ENCODE measurements at regions not wholly inside any gene's neighbourhood (a gene's known extent, or its start where the extent isn't known, plus 50 kb on each side); places are given as distances from the start of the nearest gene placed in this dataset.

DNA sequence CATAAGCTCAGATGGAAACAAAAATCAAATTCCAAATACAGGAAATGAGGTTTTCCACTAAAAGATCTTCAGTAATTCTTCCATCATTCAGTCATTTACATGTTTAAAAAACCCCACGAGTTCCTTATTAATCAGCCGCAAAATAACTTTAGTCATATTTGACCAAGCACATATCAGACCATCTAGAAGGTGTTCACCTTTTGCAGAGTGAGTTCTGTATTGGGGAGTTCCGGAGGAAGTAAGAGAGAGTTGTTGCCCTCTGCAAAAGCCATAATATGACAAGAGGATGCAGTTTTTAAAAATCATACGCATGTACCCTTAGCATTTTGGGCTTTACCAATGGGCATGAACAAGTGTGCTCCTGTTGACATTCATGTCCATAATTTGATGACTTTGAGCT, 61.6 kb downstream of the CCR1 start:
- H3K36me3 ChIP-seq (replicated peaks in 1 of 2; ENCODE audit: control insufficient read depth in 1 of 2, insufficient read depth in 2 of 2, low read length in 2 of 2), result no peaks in the 10 kb centered on the region
- intact Hi-C loops (cut with micrococcal nuclease; ENCODE audit: unreplicated experiment) (no loop called here), in situ Hi-C loops (cut with HindIII; ENCODE audit: extremely low pct_ligation_motif_present, low pct_unique_long_range_greater_than_20kb) (no loop called here)
- WGBS (ENCODE audit: low lambda C conversion rate), result 24% methylated on average over 4 of the region's 4 CpGs
- H3K4me3 ChIP-seq (replicated peaks in 1 of 3; ENCODE audit: insufficient read depth in 1 of 3, low read depth in 2 of 3, low read length in 3 of 3), result no peak overlapping the region
- no peak overlapping the region for H3K4me2 ChIP-seq (ENCODE audit: low read depth, low read length)
- no peak overlapping the region for H2AFZ ChIP-seq (ENCODE audit: low read length)
- FAIRE-seq (no peak), ATAC-seq (no peak), DNase-seq (ENCODE audit: low spot score) (no peak)
- no peaks in the 10 kb centered on the region for H3K79me2 ChIP-seq (ENCODE audit: insufficient read depth, low read length)
- H3K9ac ChIP-seq (ENCODE audit: insufficient read depth, low read depth, low read length), result no peak overlapping the region
- CTCF ChIA-PET (ENCODE audit: low intra/inter-chr PET ratio, low total read pairs), result no interaction called here
- H3K27me3 ChIP-seq (ENCODE audit: control insufficient read depth in 1 of 2, insufficient read depth in 2 of 2, low read length in 2 of 2), result peaks cover 0 to 9% of the 10 kb centered on the region in 2 experiments; a peak in 3 of 5 replicates
- H4K20me1 ChIP-seq (ENCODE audit: insufficient read depth, low read length), result no peaks in the 10 kb centered on the region
- POLR2A ChIA-PET, result no interaction called here
- no peak overlapping the region for H3K27ac ChIP-seq (ENCODE audit: extremely low read length, insufficient read depth, low read length)
- no TSS peak for BruUV-seq (replicated peaks)
- H3K9me3 ChIP-seq (ENCODE audit: low read length), result no peaks in the 10 kb centered on the region
- no peaks in the 10 kb centered on the region for H3K4me1 ChIP-seq (ENCODE audit: insufficient read depth, low read length)
- TF ChIP-seq SMAD3 (CRISPR knock-in tag; IDR thresholded peaks at IDR 0.05) (no peak), ZFP82 (CRISPR knock-in tag; IDR thresholded peaks at IDR 0.05; ENCODE audit: borderline replicate concordance) (no peak), ZNF354B (CRISPR knock-in tag; IDR thresholded peaks at IDR 0.05) (no peak), ZNF256 (CRISPR knock-in tag; conservative IDR thresholded peaks at IDR 0.05) (no peak), MEF2D (CRISPR knock-in tag; IDR thresholded peaks at IDR 0.05) (no peak), HCFC1 (IDR thresholded peaks at IDR 0.05; ENCODE audit: low read depth, low read length) (no peak), DMAP1 (CRISPR knock-in tag; IDR thresholded peaks at IDR 0.05) (no peak), ZNF839 (CRISPR knock-in tag; IDR thresholded peaks at IDR 0.05; ENCODE audit: borderline replicate concordance) (no peak), ZNF816 (CRISPR knock-in tag; IDR thresholded peaks at IDR 0.05; ENCODE audit: borderline replicate concordance) (no peak)
- TF ChIP-seq, protein P1, sequence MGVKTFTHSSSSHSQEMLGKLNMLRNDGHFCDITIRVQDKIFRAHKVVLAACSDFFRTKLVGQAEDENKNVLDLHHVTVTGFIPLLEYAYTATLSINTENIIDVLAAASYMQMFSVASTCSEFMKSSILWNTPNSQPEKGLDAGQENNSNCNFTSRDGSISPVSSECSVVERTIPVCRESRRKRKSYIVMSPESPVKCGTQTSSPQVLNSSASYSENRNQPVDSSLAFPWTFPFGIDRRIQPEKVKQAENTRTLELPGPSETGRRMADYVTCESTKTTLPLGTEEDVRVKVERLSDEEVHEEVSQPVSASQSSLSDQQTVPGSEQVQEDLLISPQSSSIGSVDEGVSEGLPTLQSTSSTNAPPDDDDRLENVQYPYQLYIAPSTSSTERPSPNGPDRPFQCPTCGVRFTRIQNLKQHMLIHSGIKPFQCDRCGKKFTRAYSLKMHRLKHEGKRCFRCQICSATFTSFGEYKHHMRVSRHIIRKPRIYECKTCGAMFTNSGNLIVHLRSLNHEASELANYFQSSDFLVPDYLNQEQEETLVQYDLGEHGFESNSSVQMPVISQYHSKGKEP (CRISPR knock-in tag; IDR thresholded peaks at IDR 0.05), result no peak
- TF ChIP-seq, protein P2, sequence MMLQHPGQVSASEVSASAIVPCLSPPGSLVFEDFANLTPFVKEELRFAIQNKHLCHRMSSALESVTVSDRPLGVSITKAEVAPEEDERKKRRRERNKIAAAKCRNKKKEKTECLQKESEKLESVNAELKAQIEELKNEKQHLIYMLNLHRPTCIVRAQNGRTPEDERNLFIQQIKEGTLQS (CRISPR knock-in tag; IDR thresholded peaks at IDR 0.05), result no peak
- TF ChIP-seq, protein P3, sequence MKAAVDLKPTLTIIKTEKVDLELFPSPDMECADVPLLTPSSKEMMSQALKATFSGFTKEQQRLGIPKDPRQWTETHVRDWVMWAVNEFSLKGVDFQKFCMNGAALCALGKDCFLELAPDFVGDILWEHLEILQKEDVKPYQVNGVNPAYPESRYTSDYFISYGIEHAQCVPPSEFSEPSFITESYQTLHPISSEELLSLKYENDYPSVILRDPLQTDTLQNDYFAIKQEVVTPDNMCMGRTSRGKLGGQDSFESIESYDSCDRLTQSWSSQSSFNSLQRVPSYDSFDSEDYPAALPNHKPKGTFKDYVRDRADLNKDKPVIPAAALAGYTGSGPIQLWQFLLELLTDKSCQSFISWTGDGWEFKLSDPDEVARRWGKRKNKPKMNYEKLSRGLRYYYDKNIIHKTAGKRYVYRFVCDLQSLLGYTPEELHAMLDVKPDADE (CRISPR knock-in tag; IDR thresholded peaks at IDR 0.05), result no peak
- TF ChIP-seq, protein P4, sequence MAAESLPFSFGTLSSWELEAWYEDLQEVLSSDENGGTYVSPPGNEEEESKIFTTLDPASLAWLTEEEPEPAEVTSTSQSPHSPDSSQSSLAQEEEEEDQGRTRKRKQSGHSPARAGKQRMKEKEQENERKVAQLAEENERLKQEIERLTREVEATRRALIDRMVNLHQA (CRISPR knock-in tag; IDR thresholded peaks at IDR 0.05), result no peak

Measured in HepG2 (cell line).